IPS-NIHi11 (cell line): ENCODE measurements at regions not wholly inside any gene's neighbourhood (a gene's known extent, or its start where the extent isn't known, plus 50 kb on each side); places are given as distances from the start of the nearest gene placed in this dataset.

Source experiments
- DNase-seq: peaks from one replicate; pipeline ENCODE4 v3.0.0; 2012; ENCODE audit warnings: mixed read lengths, low spot score

GRCh38 chr1:80056179-80056578 lies 1049.6 kb upstream of the ADGRL4 start:
- DNase-seq, result no peak

GRCh38 chr1:80054129-80054528 lies 1047.6 kb upstream of the ADGRL4 start:
- peak; percentile 13 for DNase-seq

GRCh38 chr1:80053613-80054012 lies 1047.1 kb upstream of the ADGRL4 start:
- no peak for DNase-seq

- no peak for DNase-seq
Observed at GRCh38 chr1:80050523-80050922, 1044.0 kb upstream of the ADGRL4 start.

DNA sequence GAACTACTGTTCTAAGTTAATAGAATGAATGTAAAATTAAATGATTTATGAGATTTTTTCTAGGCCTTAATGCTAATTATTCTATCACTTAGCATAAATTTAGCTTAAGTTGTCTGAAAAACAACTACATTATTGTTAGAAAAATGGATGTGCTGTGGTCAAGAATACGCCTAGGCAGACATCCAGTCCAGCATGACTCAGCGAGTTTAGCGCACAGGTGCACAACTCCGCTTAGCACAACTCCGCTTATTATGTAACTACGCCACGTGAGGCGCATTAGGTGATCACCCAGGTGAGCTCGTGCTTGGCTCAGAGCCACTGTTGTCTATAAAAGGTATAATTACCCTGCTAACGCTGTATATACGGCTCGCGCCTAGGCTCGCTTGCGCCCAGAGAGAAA lies 1043.6 kb upstream of the ADGRL4 start:
- DNase-seq, result no peak

DNA sequence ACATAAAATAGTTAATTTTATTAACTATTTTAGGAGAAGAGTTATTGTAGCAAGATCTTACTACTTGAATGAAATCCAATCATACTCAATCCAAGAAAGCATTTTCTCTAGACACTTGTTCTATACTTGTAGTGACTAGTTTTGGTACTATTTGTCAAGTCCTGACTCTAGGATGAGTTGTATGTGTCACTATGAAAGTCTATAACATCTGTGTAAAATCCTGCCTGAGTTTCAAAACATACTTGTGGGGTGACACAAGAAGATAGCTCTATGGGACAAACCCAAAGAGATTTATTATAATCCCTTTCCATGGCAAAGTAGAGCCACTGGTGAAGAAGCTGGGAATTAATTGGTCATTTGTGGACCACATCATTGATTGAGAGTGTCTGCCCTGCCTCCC lies 1042.2 kb upstream of the ADGRL4 start:
- no peak for DNase-seq

DNA sequence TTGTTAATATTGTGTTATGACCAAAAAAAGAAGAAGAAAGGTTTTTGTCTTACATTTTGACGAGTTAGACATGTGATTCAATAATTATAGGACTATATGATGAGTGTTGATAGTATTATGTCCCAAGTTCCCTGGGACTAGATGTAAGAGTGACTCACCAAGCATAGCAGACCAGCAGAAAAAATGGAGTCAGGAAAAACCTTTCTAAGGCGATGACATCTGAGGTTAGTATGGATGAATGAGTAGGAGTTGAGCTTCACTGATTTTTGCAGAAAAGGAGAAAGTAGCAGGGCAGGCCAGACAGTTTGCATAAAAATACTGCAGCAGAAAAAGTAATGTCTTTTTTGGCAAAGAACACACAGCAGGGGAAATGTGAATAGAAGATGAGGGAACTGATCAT lies 1041.3 kb upstream of the ADGRL4 start:
- DNase-seq, result no peak

DNA sequence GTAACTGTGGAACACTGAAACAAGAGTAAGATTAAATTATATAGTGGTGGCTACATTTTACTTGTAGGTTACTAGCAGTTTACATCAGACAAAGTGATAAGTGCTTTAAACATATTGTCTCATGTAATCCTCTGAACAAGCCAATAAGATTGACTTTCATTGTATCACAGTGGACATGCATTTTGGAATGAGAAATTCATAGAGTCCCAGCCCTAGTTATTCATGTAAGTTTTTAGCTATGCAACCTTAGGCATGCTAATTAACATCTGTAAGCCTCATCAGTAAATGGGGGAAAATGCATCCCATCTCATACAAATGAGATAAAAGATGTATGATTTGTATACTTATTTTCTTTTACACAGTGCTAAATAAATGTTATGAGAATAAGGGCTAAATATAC lies 1038.1 kb upstream of the ADGRL4 start:
- DNase-seq, result no peak

GRCh38 chr1:80036690-80037432 lies 1030.3 kb upstream of the ADGRL4 start:
- no peak for DNase-seq

- DNase-seq, result no peak
Observed at GRCh38 chr1:80023358-80023757, 1016.8 kb upstream of the ADGRL4 start.

- no peak for DNase-seq
Observed at GRCh38 chr1:80021891-80022290, 1015.4 kb upstream of the ADGRL4 start.

GRCh38 chr1:80018348-80018747 lies 1011.8 kb upstream of the ADGRL4 start:
- no peak for DNase-seq

DNA sequence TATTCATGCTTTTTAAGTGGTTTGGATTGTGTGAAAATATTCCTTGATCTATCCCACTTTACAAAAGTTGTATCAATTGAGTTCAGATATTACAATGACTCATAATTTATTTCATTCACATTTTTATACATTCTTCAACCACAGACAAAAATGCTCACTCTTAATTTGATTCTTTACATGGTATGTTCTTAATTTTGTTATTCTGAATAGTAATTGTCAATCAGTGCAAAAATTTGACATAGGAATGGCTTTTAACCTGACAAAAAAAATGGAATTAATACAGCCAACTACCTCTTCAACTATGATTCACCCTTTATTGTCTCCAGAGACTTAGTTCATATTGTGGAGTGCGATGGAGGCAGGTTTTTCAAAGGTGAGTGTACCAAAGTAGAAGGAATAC lies 1002.4 kb upstream of the ADGRL4 start:
- DNase-seq, result no peak

GRCh38 chr1:80003250-80003649 lies 996.7 kb upstream of the ADGRL4 start:
- no peak for DNase-seq

DNA sequence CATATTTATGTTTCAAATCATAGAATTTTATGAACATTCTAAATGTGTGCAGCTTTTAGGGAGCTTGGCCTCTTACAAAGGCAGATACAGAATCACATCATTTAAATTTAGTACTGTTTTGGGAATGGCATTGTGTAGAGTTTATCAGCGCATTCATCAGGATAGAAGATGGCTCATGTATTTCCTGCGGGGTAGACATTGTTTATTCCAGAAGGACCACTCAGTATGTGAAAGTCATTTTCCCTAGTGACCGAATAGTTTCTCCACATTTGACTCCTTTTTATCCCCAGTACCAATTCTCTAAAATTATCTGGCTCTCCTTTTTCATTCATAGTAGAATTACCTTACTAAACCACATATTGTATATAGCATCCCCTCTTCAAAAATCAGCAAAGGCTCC lies 981.9 kb upstream of the ADGRL4 start:
- DNase-seq, result no peak

GRCh38 chr1:79982211-79982610 lies 975.7 kb upstream of the ADGRL4 start:
- DNase-seq, result no peak

- no peak for DNase-seq
Observed at GRCh38 chr1:79981481-79981880, 975.0 kb upstream of the ADGRL4 start.

DNA sequence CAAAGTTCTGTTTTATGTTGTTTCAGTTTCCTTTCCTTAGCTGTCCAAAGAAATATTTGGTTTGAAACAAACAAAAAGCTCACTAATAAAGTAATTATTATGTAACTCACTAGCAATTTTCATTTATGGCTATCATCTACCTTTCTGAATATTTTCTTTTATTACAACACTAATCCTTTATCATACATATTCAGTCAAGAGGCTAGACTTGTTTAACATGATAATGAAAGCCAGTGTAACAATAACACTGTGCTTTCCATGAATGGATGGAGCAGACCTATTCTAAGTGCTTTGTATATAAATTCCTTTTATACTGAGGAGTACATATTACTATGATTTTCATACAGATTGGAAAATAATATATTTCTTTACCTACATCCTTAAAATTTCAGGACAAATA lies 972.8 kb upstream of the ADGRL4 start:
- no peak for DNase-seq

DNA sequence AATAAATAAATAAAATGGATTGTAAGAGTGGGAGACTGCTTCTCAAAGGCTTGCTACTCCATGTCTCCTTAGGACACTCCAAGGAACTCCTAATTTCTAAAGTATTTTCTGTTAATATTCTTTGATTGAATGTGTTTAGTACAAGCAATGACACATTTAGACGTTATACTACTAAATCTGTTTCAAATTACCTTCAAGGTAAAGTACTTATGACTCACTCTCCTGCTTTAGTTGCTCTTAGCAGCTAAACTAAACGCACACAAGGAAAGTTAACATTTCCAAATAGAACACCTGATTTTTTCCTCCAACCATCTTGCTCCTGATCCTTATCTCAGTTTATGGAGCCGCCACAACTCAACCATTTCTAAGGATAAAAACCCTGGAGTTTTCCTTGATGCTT lies 969.8 kb upstream of the ADGRL4 start:
- DNase-seq, result no peak

DNA sequence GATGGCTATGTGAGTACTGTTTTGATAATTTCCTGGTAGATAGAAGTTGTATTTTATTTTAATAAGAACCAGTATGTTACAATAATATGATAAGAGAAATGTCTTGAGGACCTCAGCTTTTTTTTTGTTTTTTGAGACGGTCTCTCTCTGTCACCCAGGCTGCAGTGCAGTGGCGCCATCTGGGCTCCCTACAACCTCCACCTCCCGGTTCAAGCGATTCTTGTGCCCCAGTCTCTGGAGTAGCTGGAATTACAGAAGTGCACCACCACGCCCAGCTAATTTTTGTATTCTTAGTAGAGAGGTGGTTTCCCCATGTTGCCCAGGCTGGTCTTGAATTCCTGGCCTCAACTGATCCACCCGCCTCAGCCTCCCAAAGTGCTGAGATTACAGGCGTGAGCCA lies 968.1 kb upstream of the ADGRL4 start:
- DNase-seq, result no peak

GRCh38 chr1:79969886-79970285 lies 963.4 kb upstream of the ADGRL4 start:
- peak; percentile 11 for DNase-seq

DNA sequence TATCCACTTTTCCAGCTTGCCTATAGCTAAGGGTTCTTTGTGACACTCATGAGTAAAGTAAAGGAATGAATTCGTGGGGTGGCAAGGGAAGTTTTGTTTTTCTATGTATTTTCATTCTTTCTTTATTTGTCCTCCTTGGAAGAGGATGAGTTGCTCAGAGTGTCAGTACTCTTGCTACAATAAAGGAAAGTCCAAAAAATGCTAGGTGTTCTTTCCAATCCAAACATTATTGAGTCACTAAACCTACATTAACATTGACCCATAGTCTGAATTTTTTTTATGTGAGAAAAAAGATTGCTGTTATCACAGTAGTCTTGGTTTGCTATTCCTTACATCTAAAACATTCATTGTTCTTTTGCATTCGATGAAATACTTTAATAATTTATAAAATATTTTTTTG lies 959.9 kb upstream of the ADGRL4 start:
- no peak for DNase-seq

GRCh38 chr1:79959635-79960034 lies 953.1 kb upstream of the ADGRL4 start:
- no peak for DNase-seq

DNA sequence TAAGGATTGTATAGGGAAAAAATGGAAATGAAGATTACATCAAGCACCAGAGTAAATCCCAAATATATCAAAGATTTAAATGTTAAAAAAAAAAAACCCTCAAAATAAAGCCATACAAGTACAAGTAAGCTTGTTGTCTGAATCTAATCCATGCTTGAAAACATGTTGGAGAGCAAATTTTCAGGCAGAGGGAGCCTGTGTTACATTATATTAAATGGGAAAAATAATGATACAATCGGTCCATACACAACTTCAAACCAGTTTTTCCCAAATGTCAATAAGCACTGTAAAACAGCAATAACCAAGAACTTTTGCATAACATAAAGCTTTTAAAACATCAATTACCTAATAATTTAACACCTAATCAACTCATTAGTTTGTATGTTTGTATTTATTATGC lies 949.4 kb upstream of the ADGRL4 start:
- DNase-seq, result no peak

- DNase-seq, result no peak
Observed at GRCh38 chr1:79950511-79950910, 944.0 kb upstream of the ADGRL4 start.
